ENCODE measurements at regions not wholly inside any gene's neighbourhood (a gene's known extent, or its start where the extent isn't known, plus 50 kb on each side); places are given as distances from the start of the nearest gene placed in this dataset.

DNA sequence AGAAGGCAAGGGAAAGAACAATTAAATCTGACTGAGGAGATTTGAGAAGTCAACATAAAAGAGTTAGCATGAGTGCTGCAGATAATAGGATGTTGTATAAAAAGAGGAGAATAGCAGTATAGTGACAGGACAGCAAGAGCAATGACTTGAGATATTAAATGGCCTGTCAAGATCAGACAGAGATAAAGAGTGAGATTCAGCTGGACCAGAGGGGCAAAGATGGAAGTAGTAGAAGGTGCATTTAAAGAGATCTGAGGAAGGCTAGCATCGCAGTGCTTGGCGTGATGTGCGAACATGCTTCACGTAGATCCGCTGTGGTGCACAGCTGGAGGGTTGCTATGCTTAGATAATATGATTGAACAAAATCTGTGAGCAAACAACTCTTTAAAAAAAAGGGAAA, 1422.6 kb upstream of the CDH8 start:
- ATAC-seq (ENCODE audit: low read depth) = no peak
- Mint-ChIP-seq H3K4me3 (no peak overlapping the region), H3K4me1 (no peaks in the 10 kb centered on the region), H3K27me3 (no peaks in the 10 kb centered on the region), H3K27ac (no peak overlapping the region), H3K9me3 (peaks cover 6% of the 10 kb centered on the region), H3K36me3 (ENCODE audit: low read depth) (no peaks in the 10 kb centered on the region)
- POLR2A ChIA-PET = no interaction called here
- DNase-seq = no peak
- intact Hi-C loops (cut with micrococcal nuclease) = no loop called here
- CTCF ChIA-PET = no interaction called here
- TF ChIP-seq, protein P1, sequence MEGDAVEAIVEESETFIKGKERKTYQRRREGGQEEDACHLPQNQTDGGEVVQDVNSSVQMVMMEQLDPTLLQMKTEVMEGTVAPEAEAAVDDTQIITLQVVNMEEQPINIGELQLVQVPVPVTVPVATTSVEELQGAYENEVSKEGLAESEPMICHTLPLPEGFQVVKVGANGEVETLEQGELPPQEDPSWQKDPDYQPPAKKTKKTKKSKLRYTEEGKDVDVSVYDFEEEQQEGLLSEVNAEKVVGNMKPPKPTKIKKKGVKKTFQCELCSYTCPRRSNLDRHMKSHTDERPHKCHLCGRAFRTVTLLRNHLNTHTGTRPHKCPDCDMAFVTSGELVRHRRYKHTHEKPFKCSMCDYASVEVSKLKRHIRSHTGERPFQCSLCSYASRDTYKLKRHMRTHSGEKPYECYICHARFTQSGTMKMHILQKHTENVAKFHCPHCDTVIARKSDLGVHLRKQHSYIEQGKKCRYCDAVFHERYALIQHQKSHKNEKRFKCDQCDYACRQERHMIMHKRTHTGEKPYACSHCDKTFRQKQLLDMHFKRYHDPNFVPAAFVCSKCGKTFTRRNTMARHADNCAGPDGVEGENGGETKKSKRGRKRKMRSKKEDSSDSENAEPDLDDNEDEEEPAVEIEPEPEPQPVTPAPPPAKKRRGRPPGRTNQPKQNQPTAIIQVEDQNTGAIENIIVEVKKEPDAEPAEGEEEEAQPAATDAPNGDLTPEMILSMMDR (IDR thresholded peaks at IDR 0.05) = no peak

DNA sequence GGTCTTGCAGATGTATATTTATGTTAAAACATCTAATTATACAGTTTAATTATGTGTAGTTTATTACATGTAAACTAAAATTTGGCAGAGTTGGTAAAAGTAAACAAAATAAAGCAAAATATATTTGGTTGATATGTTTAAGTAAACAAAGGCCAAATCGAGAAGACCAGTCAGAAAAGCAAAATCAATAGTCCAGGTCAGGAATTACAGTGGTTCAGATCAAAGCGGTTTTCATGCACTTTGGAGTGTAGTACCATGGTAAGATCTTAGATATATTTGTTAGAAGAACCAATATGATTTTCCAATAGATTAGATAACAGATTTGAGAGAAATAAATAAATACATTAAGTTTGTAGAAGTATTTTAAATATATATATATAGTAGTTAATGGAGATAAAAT, 1421.6 kb upstream of the CDH8 start:
- POLR2A ChIA-PET = no interaction called here
- no peak for DNase-seq
- intact Hi-C loops (cut with micrococcal nuclease) = no loop called here
- H3K9me3 Mint-ChIP-seq = peaks cover 9% of the 10 kb centered on the region
- no peak overlapping the region for H3K27ac Mint-ChIP-seq
- TF ChIP-seq, protein P1 (IDR thresholded peaks at IDR 0.05) = no peak
- no peaks in the 10 kb centered on the region for H3K27me3 Mint-ChIP-seq
- H3K4me1 Mint-ChIP-seq = no peaks in the 10 kb centered on the region
- H3K36me3 Mint-ChIP-seq (ENCODE audit: low read depth) = no peaks in the 10 kb centered on the region
- no peak for ATAC-seq (ENCODE audit: low read depth)
- CTCF ChIA-PET = no interaction called here
- H3K4me3 Mint-ChIP-seq = no peak overlapping the region

DNA sequence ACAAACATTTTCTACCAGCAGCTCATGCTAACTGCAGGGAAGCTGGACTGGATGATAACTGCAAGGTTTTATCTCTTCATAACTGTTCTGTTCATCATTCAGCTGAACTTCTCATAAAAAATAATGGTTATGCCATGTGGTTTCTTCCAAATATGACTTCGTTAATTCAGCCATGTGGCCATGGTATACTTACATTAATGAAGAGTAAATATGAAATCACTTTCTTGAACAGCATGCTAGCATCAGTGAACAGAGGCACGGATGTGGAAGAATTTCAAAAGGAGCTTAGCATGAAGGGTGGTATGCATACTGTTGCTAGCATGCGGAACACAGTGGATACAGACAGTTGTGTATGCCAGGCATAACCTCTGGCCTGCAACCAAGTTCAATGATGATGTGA, 1417.0 kb upstream of the CDH8 start:
- Mint-ChIP-seq H3K27me3 (no peaks in the 10 kb centered on the region), H3K4me3 (no peak overlapping the region), H3K27ac (no peak overlapping the region), H3K4me1 (no peaks in the 10 kb centered on the region), H3K36me3 (ENCODE audit: low read depth) (no peaks in the 10 kb centered on the region), H3K9me3 (peaks cover 3% of the 10 kb centered on the region)
- no peak for ATAC-seq (ENCODE audit: low read depth)
- ChIA-PET CTCF (no interaction called here), POLR2A (no interaction called here)
- no peak for DNase-seq
- intact Hi-C loops (cut with micrococcal nuclease) = no loop called here
- TF ChIP-seq, protein P1 (IDR thresholded peaks at IDR 0.05) = no peak

DNA sequence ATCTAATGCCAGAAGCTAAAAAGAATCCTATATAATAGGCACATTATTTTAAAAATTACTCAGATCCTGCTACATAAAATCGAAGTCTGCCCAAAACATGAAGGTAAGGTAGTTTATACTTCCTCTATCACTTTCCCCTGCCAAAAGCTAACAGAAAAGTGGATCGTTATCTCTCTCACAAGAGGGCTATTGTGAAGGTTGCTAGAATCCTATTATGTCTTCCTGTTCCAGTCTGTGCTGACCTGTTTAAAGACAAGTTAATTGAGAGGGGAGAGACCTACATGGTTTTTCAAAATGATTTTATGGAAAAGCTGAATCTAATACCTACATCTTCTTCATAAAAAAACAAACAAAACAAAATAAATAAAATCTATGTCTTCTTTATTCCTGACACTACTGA, 1410.9 kb upstream of the CDH8 start:
- intact Hi-C loops (cut with micrococcal nuclease) = no loop called here
- no peak for DNase-seq
- H3K27me3 Mint-ChIP-seq = no peaks in the 10 kb centered on the region
- TF ChIP-seq, protein P1 (IDR thresholded peaks at IDR 0.05) = no peak
- POLR2A ChIA-PET = no interaction called here
- no peak for ATAC-seq (ENCODE audit: low read depth)
- no peak overlapping the region for H3K27ac Mint-ChIP-seq
- no peak overlapping the region for H3K4me3 Mint-ChIP-seq
- no peaks in the 10 kb centered on the region for H3K4me1 Mint-ChIP-seq
- no peaks in the 10 kb centered on the region for H3K36me3 Mint-ChIP-seq (ENCODE audit: low read depth)
- CTCF ChIA-PET = no interaction called here
- H3K9me3 Mint-ChIP-seq = peaks cover 4% of the 10 kb centered on the region

DNA sequence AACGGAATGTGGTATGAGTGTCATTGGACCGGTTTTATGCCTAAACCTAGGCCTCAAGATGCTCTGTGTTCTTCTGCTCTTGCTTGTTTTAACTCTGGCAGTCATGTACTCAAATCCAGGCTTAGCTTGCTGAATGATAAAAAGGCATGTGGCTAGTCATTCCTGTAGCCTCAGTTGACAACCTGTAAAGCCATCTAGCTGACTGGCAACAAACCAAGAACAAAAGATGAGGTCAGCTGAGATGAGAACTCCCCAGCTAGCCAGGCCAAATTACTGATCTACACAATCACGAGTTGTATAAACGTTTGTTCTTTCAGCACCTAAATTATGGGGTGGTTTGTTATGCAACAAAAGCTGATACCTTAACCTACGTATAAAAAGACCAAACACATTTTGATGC, 1406.0 kb upstream of the CDH8 start:
- ATAC-seq (ENCODE audit: low read depth) (no peak), DNase-seq (no peak)
- H3K9me3 Mint-ChIP-seq = peaks cover 8% of the 10 kb centered on the region
- POLR2A ChIA-PET = no interaction called here
- intact Hi-C loops (cut with micrococcal nuclease) = no loop called here
- no peaks in the 10 kb centered on the region for H3K4me1 Mint-ChIP-seq
- TF ChIP-seq, protein P1 (IDR thresholded peaks at IDR 0.05) = no peak
- no peaks in the 10 kb centered on the region for H3K36me3 Mint-ChIP-seq (ENCODE audit: low read depth)
- H3K27ac Mint-ChIP-seq = no peak overlapping the region
- CTCF ChIA-PET = no interaction called here
- no peak overlapping the region for H3K4me3 Mint-ChIP-seq
- H3K27me3 Mint-ChIP-seq = no peaks in the 10 kb centered on the region

Measured in activated B cell treated with CpG ODN at 0.5 μM for 24 hours (primary cell).